DOHH2 (cell line): ENCODE measurements at regions not wholly inside any gene's neighbourhood (a gene's known extent, or its start where the extent isn't known, plus 50 kb on each side); places are given as distances from the start of the nearest gene placed in this dataset.

Source experiments
- CTCF ChIP-seq: fragments of 200-600 bp; sonication (generic); IDR thresholded peaks from one replicate; pipeline ENCODE4 v1.5.1; 2014; ENCODE audit warnings: antibody characterized with exemption, mild to moderate bottlenecking, low read depth, low read length; ENCODE audit not compliant: poor library complexity, severe bottlenecking
- EZH2phosphoT487 ChIP-seq: fragments of 200-600 bp; sonication (generic); IDR thresholded peaks from 2 replicates; pipeline ENCODE4 v1.6.1; 2017; ENCODE audit warnings: borderline replicate concordance, mild to moderate bottlenecking, antibody characterized with exemption, low read length, moderate library complexity, mixed read lengths

- TF ChIP-seq CTCF: no peak
- TF ChIP-seq EZH2phosphoT487: no peak
Observed at GRCh38 chr3:117248153-117248552, 538.6 kb downstream of the TUSC7 start.
